HepG2 (cell line): ENCODE measurements at regions not wholly inside any gene's neighbourhood (a gene's known extent, or its start where the extent isn't known, plus 50 kb on each side); places are given as distances from the start of the nearest gene placed in this dataset.

Experiments
- BHLHE40 ChIP-seq: IDR thresholded peaks from 2 replicates; pipeline ENCODE4 v1.6.1; 2011; ENCODE audit warnings: low read length, improper control_type of control experiment
- EHMT2 ChIP-seq: fragments of 200-600 bp; sonication (generic); IDR thresholded peaks from 2 replicates; pipeline ENCODE4 v1.7.0; 2017; ENCODE audit warnings: antibody characterized with exemption, low read depth, low read length, borderline replicate concordance
- JUND ChIP-seq: sonication (generic); formaldehyde crosslinking; IDR thresholded peaks from 2 replicates; pipeline ENCODE4 v1.8.0; 2022; ENCODE audit warnings: mild to moderate bottlenecking, missing genetic modification reagents
- MTF2 ChIP-seq: sonication (generic); formaldehyde crosslinking; IDR thresholded peaks from 2 replicates; pipeline ENCODE4 v1.5.0; 2020; ENCODE audit warnings: missing genetic modification reagents, borderline replicate concordance
- SOX6 ChIP-seq, 2 experiments: fragments of 450-650 bp in 1 of 2; sonication (generic) in 1 of 2; formaldehyde crosslinking in 1 of 2; IDR thresholded peaks; 2 replicates each; pipeline versions ENCODE4 v1.4.0 to v1.6.1; 2017 to 2020; ENCODE audit warnings: antibody characterized with exemption in 1 of 2, mild to moderate bottlenecking in 1 of 2, missing genetic modification reagents in 1 of 2
- THYN1 ChIP-seq: sonication (generic); formaldehyde crosslinking; IDR thresholded peaks from 2 replicates; pipeline ENCODE4 v1.8.1; 2023; ENCODE audit warnings: low read depth, mild to moderate bottlenecking, moderate library complexity, missing genetic modification reagents, borderline replicate concordance
- U2AF1 ChIP-seq: fragments of 200-400 bp; formaldehyde crosslinking; optimal IDR thresholded peaks from 2 replicates; pipeline ENCODE3; 2017; ENCODE audit warnings: mild to moderate bottlenecking, low read depth, low read length
- ZNF607 ChIP-seq: sonication (generic); formaldehyde crosslinking; IDR thresholded peaks from 2 replicates; pipeline ENCODE4 v1.5.1; 2020; ENCODE audit warnings: missing genetic modification reagents, mild to moderate bottlenecking, borderline replicate concordance
- ZNF703 ChIP-seq: sonication (generic); formaldehyde crosslinking; IDR thresholded peaks from 2 replicates; pipeline ENCODE4 v1.5.1; 2020; ENCODE audit warnings: missing genetic modification reagents, mild to moderate bottlenecking, moderate library complexity, borderline replicate concordance
- TF ChIP-seq, protein P1 (sequence below): sonication (generic); formaldehyde crosslinking; IDR thresholded peaks from 2 replicates; pipeline ENCODE4 v1.5.0; 2020; ENCODE audit warnings: mild to moderate bottlenecking, missing genetic modification reagents, moderate library complexity
- TF ChIP-seq, protein P2 (sequence below): sonication (generic); formaldehyde crosslinking; IDR thresholded peaks from 2 replicates; pipeline ENCODE4 v1.5.1; 2020; ENCODE audit warnings: missing genetic modification reagents, mild to moderate bottlenecking, borderline replicate concordance

DNA sequence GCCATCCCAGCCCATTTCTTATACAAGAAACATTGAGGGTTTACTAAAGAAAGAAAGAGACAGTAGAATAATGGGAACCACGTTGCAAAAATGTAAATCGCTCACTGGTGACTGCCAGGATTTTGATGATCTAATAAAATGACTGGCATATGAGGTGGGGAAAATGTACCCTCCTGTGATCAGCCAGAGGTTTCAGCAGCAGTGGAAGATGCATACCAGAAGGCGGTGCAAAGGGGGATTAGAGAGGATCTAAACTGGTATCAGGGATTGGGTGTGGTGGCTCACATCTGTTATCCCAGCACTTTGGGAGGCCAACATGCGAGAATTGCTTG, 60.8 kb upstream of the DDR1 start:
- TF ChIP-seq MTF2 (CRISPR knock-in tag), result no peak
- TF ChIP-seq, protein P1, sequence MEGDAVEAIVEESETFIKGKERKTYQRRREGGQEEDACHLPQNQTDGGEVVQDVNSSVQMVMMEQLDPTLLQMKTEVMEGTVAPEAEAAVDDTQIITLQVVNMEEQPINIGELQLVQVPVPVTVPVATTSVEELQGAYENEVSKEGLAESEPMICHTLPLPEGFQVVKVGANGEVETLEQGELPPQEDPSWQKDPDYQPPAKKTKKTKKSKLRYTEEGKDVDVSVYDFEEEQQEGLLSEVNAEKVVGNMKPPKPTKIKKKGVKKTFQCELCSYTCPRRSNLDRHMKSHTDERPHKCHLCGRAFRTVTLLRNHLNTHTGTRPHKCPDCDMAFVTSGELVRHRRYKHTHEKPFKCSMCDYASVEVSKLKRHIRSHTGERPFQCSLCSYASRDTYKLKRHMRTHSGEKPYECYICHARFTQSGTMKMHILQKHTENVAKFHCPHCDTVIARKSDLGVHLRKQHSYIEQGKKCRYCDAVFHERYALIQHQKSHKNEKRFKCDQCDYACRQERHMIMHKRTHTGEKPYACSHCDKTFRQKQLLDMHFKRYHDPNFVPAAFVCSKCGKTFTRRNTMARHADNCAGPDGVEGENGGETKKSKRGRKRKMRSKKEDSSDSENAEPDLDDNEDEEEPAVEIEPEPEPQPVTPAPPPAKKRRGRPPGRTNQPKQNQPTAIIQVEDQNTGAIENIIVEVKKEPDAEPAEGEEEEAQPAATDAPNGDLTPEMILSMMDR (CRISPR knock-in tag), result no peak
- TF ChIP-seq SOX6 (IDR thresholded peaks at IDR 0.05), result no peak
- no peak for TF ChIP-seq SOX6 (CRISPR knock-in tag; IDR thresholded peaks at IDR 0.05)
- TF ChIP-seq EHMT2, result no peak
- no peak for TF ChIP-seq ZNF703 (CRISPR knock-in tag)
- no peak for TF ChIP-seq U2AF1
- TF ChIP-seq JUND (CRISPR knock-in tag), result no peak
- TF ChIP-seq, protein P2, sequence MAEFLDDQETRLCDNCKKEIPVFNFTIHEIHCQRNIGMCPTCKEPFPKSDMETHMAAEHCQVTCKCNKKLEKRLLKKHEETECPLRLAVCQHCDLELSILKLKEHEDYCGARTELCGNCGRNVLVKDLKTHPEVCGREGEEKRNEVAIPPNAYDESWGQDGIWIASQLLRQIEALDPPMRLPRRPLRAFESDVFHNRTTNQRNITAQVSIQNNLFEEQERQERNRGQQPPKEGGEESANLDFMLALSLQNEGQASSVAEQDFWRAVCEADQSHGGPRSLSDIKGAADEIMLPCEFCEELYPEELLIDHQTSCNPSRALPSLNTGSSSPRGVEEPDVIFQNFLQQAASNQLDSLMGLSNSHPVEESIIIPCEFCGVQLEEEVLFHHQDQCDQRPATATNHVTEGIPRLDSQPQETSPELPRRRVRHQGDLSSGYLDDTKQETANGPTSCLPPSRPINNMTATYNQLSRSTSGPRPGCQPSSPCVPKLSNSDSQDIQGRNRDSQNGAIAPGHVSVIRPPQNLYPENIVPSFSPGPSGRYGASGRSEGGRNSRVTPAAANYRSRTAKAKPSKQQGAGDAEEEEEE (CRISPR knock-in tag), result no peak
- TF ChIP-seq THYN1 (CRISPR knock-in tag), result no peak
- no peak for TF ChIP-seq BHLHE40
- TF ChIP-seq ZNF607 (CRISPR knock-in tag), result no peak
